ENCODE measurements at regions not wholly inside any gene's neighbourhood (a gene's known extent, or its start where the extent isn't known, plus 50 kb on each side); places are given as distances from the start of the nearest gene placed in this dataset.
"Not testable (repeated sequence)": the region's sequence is repeated elsewhere in the genome, so short reads cannot be mapped to it uniquely, and the experiment has no call there.

- DNase-seq (ENCODE audit: low spot score): not testable (repeated sequence)
These were observed 194.3 kb downstream of the SPATA31A6 start for GRCh38 chr9:42377530-42378417.

GRCh38 chr9:42378418-42378815 lies 195.0 kb downstream of the SPATA31A6 start:
- DNase-seq (ENCODE audit: low spot score): no peak

- DNase-seq (ENCODE audit: low spot score): not testable (repeated sequence)
These were observed 196.1 kb downstream of the SPATA31A6 start for GRCh38 chr9:42379602-42380001.

GRCh38 chr9:42384585-42384984 lies 201.1 kb downstream of the SPATA31A6 start:
- DNase-seq (ENCODE audit: low spot score): not testable (repeated sequence)

GRCh38 chr9:42385574-42386120 lies 202.2 kb downstream of the SPATA31A6 start:
- DNase-seq (ENCODE audit: low spot score): not testable (repeated sequence)

- no peak for DNase-seq (ENCODE audit: low spot score)
These were observed 203.0 kb downstream of the SPATA31A6 start for GRCh38 chr9:42386477-42386876.

- DNase-seq (ENCODE audit: low spot score): no peak
These were observed 204.8 kb downstream of the SPATA31A6 start for GRCh38 chr9:42388146-42388690.

- no peak for DNase-seq (ENCODE audit: low spot score)
These were observed 205.4 kb downstream of the SPATA31A6 start for GRCh38 chr9:42388846-42389245.

GRCh38 chr9:42392773-42393455 lies 209.5 kb downstream of the SPATA31A6 start:
- DNase-seq (ENCODE audit: low spot score): not testable (repeated sequence)

GRCh38 chr9:42396318-42396717 lies 212.9 kb downstream of the SPATA31A6 start:
- DNase-seq (ENCODE audit: low spot score): no peak

- not testable (repeated sequence) for DNase-seq (ENCODE audit: low spot score)
These were observed 213.9 kb downstream of the SPATA31A6 start for GRCh38 chr9:42397336-42397735.

GRCh38 chr9:42402919-42403318 lies 219.5 kb downstream of the SPATA31A6 start:
- DNase-seq (ENCODE audit: low spot score): not testable (repeated sequence)

GRCh38 chr9:42409581-42409980 lies 226.1 kb downstream of the SPATA31A6 start:
- DNase-seq (ENCODE audit: low spot score): not testable (repeated sequence)

GRCh38 chr9:42412354-42412753 lies 228.9 kb downstream of the SPATA31A6 start:
- DNase-seq (ENCODE audit: low spot score): not testable (repeated sequence)

GRCh38 chr9:42414865-42415264 lies 231.4 kb downstream of the SPATA31A6 start:
- DNase-seq (ENCODE audit: low spot score): not testable (repeated sequence)

GRCh38 chr9:42419652-42420051 lies 236.2 kb downstream of the SPATA31A6 start:
- not testable (repeated sequence) for DNase-seq (ENCODE audit: low spot score)

GRCh38 chr9:42420324-42420723 lies 236.9 kb downstream of the SPATA31A6 start:
- DNase-seq (ENCODE audit: low spot score): not testable (repeated sequence)

GRCh38 chr9:42421630-42422029 lies 238.2 kb downstream of the SPATA31A6 start:
- DNase-seq (ENCODE audit: low spot score): not testable (repeated sequence)

GRCh38 chr9:42430674-42431615 lies 247.5 kb downstream of the SPATA31A6 start:
- DNase-seq (ENCODE audit: low spot score): not testable (repeated sequence)

GRCh38 chr9:42431616-42432010 lies 248.2 kb downstream of the SPATA31A6 start:
- DNase-seq (ENCODE audit: low spot score): not testable (repeated sequence)
